ENCODE measurements at regions not wholly inside any gene's neighbourhood (a gene's known extent, or its start where the extent isn't known, plus 50 kb on each side); places are given as distances from the start of the nearest gene placed in this dataset.

DNA sequence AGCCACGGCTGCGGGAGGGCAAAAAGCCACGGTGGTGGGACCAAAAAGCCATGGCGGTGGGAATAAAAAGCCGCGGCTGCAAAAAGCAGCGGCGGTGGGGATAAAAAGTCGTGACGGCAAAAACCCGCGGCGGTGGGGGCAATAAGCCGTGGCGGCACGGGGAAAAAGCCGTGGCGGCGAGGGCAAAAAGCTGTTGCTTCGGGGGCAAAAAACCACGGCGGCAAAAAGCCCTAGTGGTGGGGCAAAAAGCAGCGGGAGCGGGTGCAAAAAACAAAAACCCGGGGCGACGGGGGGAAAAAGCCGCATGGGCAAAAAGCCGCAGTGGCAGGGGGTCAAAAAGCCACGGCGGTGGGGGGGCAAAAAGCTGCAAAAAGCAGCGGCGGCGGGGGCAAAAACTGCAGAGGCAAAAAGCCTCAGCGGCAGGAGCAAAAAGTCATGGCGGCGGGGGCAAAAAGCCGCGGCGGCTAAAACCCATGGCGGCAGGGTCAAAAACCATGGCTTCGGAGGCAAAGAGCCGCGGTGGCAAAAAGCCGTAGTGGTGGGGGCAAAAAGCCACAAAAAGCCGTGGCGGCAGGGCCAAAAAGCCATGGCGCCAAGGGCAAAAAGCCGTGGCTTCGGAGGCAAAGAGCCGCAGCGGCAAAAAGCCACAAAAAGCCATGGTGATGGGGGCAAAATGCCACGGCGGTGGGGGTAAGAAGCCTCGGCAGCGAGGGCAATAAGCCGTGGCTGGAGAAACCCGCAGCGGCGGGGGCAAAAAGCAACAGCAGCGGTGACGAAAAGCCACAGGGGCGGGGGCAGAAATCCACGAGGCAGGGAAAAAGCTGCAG lies 525.8 kb downstream of the ZNF33B start:
- TF ChIP-seq, protein P1, sequence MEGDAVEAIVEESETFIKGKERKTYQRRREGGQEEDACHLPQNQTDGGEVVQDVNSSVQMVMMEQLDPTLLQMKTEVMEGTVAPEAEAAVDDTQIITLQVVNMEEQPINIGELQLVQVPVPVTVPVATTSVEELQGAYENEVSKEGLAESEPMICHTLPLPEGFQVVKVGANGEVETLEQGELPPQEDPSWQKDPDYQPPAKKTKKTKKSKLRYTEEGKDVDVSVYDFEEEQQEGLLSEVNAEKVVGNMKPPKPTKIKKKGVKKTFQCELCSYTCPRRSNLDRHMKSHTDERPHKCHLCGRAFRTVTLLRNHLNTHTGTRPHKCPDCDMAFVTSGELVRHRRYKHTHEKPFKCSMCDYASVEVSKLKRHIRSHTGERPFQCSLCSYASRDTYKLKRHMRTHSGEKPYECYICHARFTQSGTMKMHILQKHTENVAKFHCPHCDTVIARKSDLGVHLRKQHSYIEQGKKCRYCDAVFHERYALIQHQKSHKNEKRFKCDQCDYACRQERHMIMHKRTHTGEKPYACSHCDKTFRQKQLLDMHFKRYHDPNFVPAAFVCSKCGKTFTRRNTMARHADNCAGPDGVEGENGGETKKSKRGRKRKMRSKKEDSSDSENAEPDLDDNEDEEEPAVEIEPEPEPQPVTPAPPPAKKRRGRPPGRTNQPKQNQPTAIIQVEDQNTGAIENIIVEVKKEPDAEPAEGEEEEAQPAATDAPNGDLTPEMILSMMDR (IDR thresholded peaks at IDR 0.05; ENCODE audit: low read length), result no peak
- TF ChIP-seq EZH2 (IDR thresholded peaks at IDR 0.05; ENCODE audit: borderline replicate concordance, low read length), result no peak

Data from OCI-LY1 (cell line).